Parathyroid adenoma (tissue), 2 donors: ENCODE measurements at regions not wholly inside any gene's neighbourhood (a gene's known extent, or its start where the extent isn't known, plus 50 kb on each side); places are given as distances from the start of the nearest gene placed in this dataset.

ENCODE experiments used
- H2AFZ ChIP-seq: fragments of 300-600 bp; sonication (generic); one replicate; pipeline ENCODE4 v1.7.0; 2017; ENCODE audit warnings: antibody characterized with exemption, mild to moderate bottlenecking
- H3K27ac ChIP-seq: fragments of 300-600 bp; sonication (generic); one replicate; pipeline ENCODE4 v1.7.0; 2017
- H3K27me3 ChIP-seq: fragments of 300-600 bp; sonication (generic); one replicate; pipeline ENCODE4 v1.7.0; 2017; ENCODE audit warnings: low read length; ENCODE audit not compliant: control insufficient read depth, insufficient read depth
- H3K36me3 ChIP-seq: fragments of 300-600 bp; sonication (generic); one replicate; pipeline ENCODE4 v1.7.0; 2017; ENCODE audit warnings: low read length; ENCODE audit not compliant: control insufficient read depth, insufficient read depth
- H3K4me1 ChIP-seq: fragments of 300-600 bp; sonication (generic); one replicate; pipeline ENCODE4 v1.7.0; 2017; ENCODE audit warnings: control low read depth
- H3K4me2 ChIP-seq: fragments of 300-600 bp; sonication (generic); one replicate; pipeline ENCODE4 v1.7.0; 2017; ENCODE audit warnings: low read length
- H3K4me3 ChIP-seq: fragments of 300-600 bp; sonication (generic); one replicate; pipeline ENCODE4 v1.7.0; 2017; ENCODE audit warnings: low read depth, low read length
- H3K79me2 ChIP-seq: fragments of 300-600 bp; sonication (generic); one replicate; pipeline ENCODE4 v1.7.0; 2017; ENCODE audit warnings: control low read depth
- H3K9ac ChIP-seq: fragments of 300-600 bp; sonication (generic); one replicate; pipeline ENCODE4 v1.7.0; 2017; ENCODE audit warnings: mild to moderate bottlenecking
- H3K9me3 ChIP-seq: fragments of 300-600 bp; sonication (generic); one replicate; pipeline ENCODE4 v1.7.0; 2017; ENCODE audit warnings: low read length; ENCODE audit not compliant: control insufficient read depth
- CTCF ChIP-seq: fragments of 300-600 bp; sonication (generic); IDR thresholded peaks from one replicate; pipeline ENCODE4 v1.7.0; 2017; ENCODE audit warnings: antibody characterized with exemption, mild to moderate bottlenecking
- donor health status: primary hyperparathyroidism.

- no peak overlapping the region for H3K4me3 ChIP-seq
- H3K27ac ChIP-seq, result peak overlapping the region; percentile 32
- no peaks in the 10 kb centered on the region for H3K36me3 ChIP-seq
- no peak overlapping the region for H3K9ac ChIP-seq
- H2AFZ ChIP-seq, result peak overlapping the region; percentile 55
- peak overlapping the region; percentile 39 for H3K4me2 ChIP-seq
- H3K9me3 ChIP-seq, result no peaks in the 10 kb centered on the region
- no peaks in the 10 kb centered on the region for H3K4me1 ChIP-seq
- TF ChIP-seq CTCF, result no peak
- no peaks in the 10 kb centered on the region for H3K79me2 ChIP-seq
- H3K27me3 ChIP-seq, result no peaks in the 10 kb centered on the region
These were observed 222.8 kb downstream of the LY86 start for GRCh38 chr6:6811128-6812009.

GRCh38 chr6:6812427-6812826 lies 223.9 kb downstream of the LY86 start:
- no peak for TF ChIP-seq CTCF
- H3K27ac ChIP-seq, result no peak overlapping the region

GRCh38 chr6:6815732-6816131 lies 227.2 kb downstream of the LY86 start:
- no peak overlapping the region for H3K4me2 ChIP-seq
- H3K9ac ChIP-seq, result no peak overlapping the region
- no peak overlapping the region for H3K4me3 ChIP-seq
- H3K4me1 ChIP-seq, result peaks cover 5% of the 10 kb centered on the region
- no peak overlapping the region for H2AFZ ChIP-seq
- H3K9me3 ChIP-seq, result no peaks in the 10 kb centered on the region
- TF ChIP-seq CTCF, result no peak
- H3K27me3 ChIP-seq, result no peaks in the 10 kb centered on the region
- no peak overlapping the region for H3K27ac ChIP-seq
- no peaks in the 10 kb centered on the region for H3K79me2 ChIP-seq
- no peaks in the 10 kb centered on the region for H3K36me3 ChIP-seq

More at GRCh38 chr6:6812427-6812826, 223.9 kb downstream of the LY86 start:
- Histone ChIP-seq H3K9me3 (no peaks in the 10 kb centered on the region), H3K4me2 (no peak overlapping the region), H3K9ac (no peak overlapping the region), H3K4me1 (no peaks in the 10 kb centered on the region), H3K4me3 (no peak overlapping the region), H3K79me2 (no peaks in the 10 kb centered on the region), H3K36me3 (no peaks in the 10 kb centered on the region), H2AFZ (no peak overlapping the region), H3K27me3 (no peaks in the 10 kb centered on the region)

GRCh38 chr6:6816716-6817115 lies 228.2 kb downstream of the LY86 start:
- no peak overlapping the region for H3K9ac ChIP-seq
- H3K4me1 ChIP-seq, result peaks cover 9% of the 10 kb centered on the region
- H3K4me3 ChIP-seq, result no peak overlapping the region
- H3K27ac ChIP-seq, result no peak overlapping the region
- H3K9me3 ChIP-seq, result no peaks in the 10 kb centered on the region
- no peaks in the 10 kb centered on the region for H3K36me3 ChIP-seq
- TF ChIP-seq CTCF, result no peak
- H3K27me3 ChIP-seq, result no peaks in the 10 kb centered on the region
- H3K4me2 ChIP-seq, result no peak overlapping the region
- no peak overlapping the region for H2AFZ ChIP-seq
- no peaks in the 10 kb centered on the region for H3K79me2 ChIP-seq
